ENCODE measurements at regions not wholly inside any gene's neighbourhood (a gene's known extent, or its start where the extent isn't known, plus 50 kb on each side); places are given as distances from the start of the nearest gene placed in this dataset.

GRCh38 chr1:50348449-50349241 is 74.6 kb downstream of the DMRTA2 start:
- in situ Hi-C loops (cut with MboI) = loop anchor here (10.0 kb wide), 2 partner anchors 1674 to 1794 kb away; no protein-coding TSS in a partner anchor
- DNase-seq (ENCODE audit: extremely low read depth in 1 of 4, low spot score in 3 of 4) = peak; percentile 75 to 78 (median 78)
- Histone ChIP-seq H4K20me1 (replicated peaks; ENCODE audit: control insufficient read depth, insufficient read depth, low read length) (0 out of 2 replicates have a peak, but pooled peaks cover 4% of the 10 kb centered on the region), H3K9me3 (replicated peaks; ENCODE audit: control insufficient read depth, insufficient read depth, low read depth, low read length) (no peaks in the 10 kb centered on the region), H3K36me3 (ENCODE audit: control insufficient read depth, insufficient read depth, low read length) (no peaks in the 10 kb centered on the region), H2AFZ (ENCODE audit: low read depth, low read length) (no peak overlapping the region), H3K79me2 (ENCODE audit: control insufficient read depth, insufficient read depth, low read length) (no peaks in the 10 kb centered on the region), H3K4me3 (no peak overlapping the region), H3K4me2 (ENCODE audit: insufficient read depth, low read length) (no peak overlapping the region), H3K27me3 (ENCODE audit: control insufficient read depth in 2 of 2, insufficient read depth in 2 of 2, low read length in 2 of 2) (0 out of 5 replicates have a peak, but pooled peaks cover 0 to 5% of the 10 kb centered on the region in 2 experiments), H3K4me1 (replicated peaks in 1 of 2; ENCODE audit: control insufficient read depth in 2 of 2, insufficient read depth in 2 of 2, low read length in 2 of 2) (no peaks in the 10 kb centered on the region), H3K27ac (ENCODE audit: extremely low read depth, low read depth, low read length) (no peak overlapping the region), H3K9me1 (ENCODE audit: control insufficient read depth, insufficient read depth, low read length) (no peaks in the 10 kb centered on the region), H3K9ac (ENCODE audit: insufficient read depth in 1 of 2, low read depth in 2 of 2, low read length in 2 of 2) (no peak overlapping the region)
- ATAC-seq = peak; percentile 95
- WGBS (ENCODE audit: insufficient coverage, low coverage, missing lambda C conversion rate) = 0% methylated on average over 5 of the region's 5 CpGs
- FAIRE-seq = peak; percentile 95
- ChIA-PET POLR2A (no interaction called here), CTCF (ENCODE audit: low intra/inter-chr PET ratio) (interaction anchor here (0.5 to 0.9 kb wide), 2 partner anchors 13 to 80 kb away, joined by 3 to 5 read pairs; no protein-coding TSS in a partner anchor)
- no TSS peak for BruUV-seq (replicated peaks)
- intact Hi-C loops (cut with micrococcal nuclease) = loop anchor here (1.0 to 2.0 kb wide), 2 partner anchors 1671 to 1776 kb away; no protein-coding TSS in a partner anchor
- TF ChIP-seq OTX1 (CRISPR knock-in tag; IDR thresholded peaks at IDR 0.05) = no peak
- no peak for TF ChIP-seq ZNF740 (CRISPR knock-in tag; IDR thresholded peaks at IDR 0.05)
- no peak for TF ChIP-seq ZNF740 (tag; IDR thresholded peaks at IDR 0.05)
- TF ChIP-seq RBM25 (IDR thresholded peaks at IDR 0.05; ENCODE audit: low read depth, low read length, severe bottlenecking) = no peak
- TF ChIP-seq ZNF121 (CRISPR knock-in tag; conservative IDR thresholded peaks at IDR 0.05) = peak; percentile 7; the same call in 1 of the 2 replicates
- no peak for TF ChIP-seq CEBPB (tag; IDR thresholded peaks at IDR 0.05)
- TF ChIP-seq DLX4 (CRISPR knock-in tag; IDR thresholded peaks at IDR 0.05) = no peak
- TF ChIP-seq BACH1 (tag; IDR thresholded peaks at IDR 0.05) = no peak
- no peak for TF ChIP-seq TCF15 (CRISPR knock-in tag; IDR thresholded peaks at IDR 0.05)
- TF ChIP-seq RBM17 (IDR thresholded peaks at IDR 0.05; ENCODE audit: borderline replicate concordance, low read depth, low read length) = no peak
- TF ChIP-seq ZFPM2 (CRISPR knock-in tag; IDR thresholded peaks at IDR 0.05) = no peak
- no peak for TF ChIP-seq ZC3H4 (CRISPR knock-in tag; IDR thresholded peaks at IDR 0.05; ENCODE audit: borderline replicate concordance)
- TF ChIP-seq ZNF384 (IDR thresholded peaks at IDR 0.05; ENCODE audit: low read depth, low read length) = no peak
- TF ChIP-seq RB1 (IDR thresholded peaks at IDR 0.05; ENCODE audit: low read depth) = peak; percentile 56; the same call in 1 of the 2 replicates
- TF ChIP-seq PYGO2 (tag; IDR thresholded peaks at IDR 0.05) = no peak
- TF ChIP-seq NFYB (IDR thresholded peaks at IDR 0.05; ENCODE audit: extremely low read depth, insufficient read length) = no peak
- no peak for TF ChIP-seq ZNF696 (CRISPR knock-in tag; conservative IDR thresholded peaks at IDR 0.05)
- TF ChIP-seq BHLHE40 (IDR thresholded peaks at IDR 0.05; ENCODE audit: low read length) = peak; percentile 69
- no peak for TF ChIP-seq ARID2 (IDR thresholded peaks at IDR 0.05)
- no peak for TF ChIP-seq FUS (optimal IDR thresholded peaks at IDR 0.05; ENCODE audit: low read depth, low read length)
- TF ChIP-seq POLR2A (conservative IDR thresholded peaks at IDR 0.05) = no peak
- no peak for TF ChIP-seq FOXK2 (conservative IDR thresholded peaks at IDR 0.05 in 1 of 2, IDR thresholded peaks at IDR 0.05 in 1 of 2; ENCODE audit: low read depth in 2 of 2)
